ENCODE measurements at regions not wholly inside any gene's neighbourhood (a gene's known extent, or its start where the extent isn't known, plus 50 kb on each side); places are given as distances from the start of the nearest gene placed in this dataset.

GRCh38 chr20:60271597-60271996 lies 313.4 kb downstream of the CDH26 start:
- Histone ChIP-seq H3K4me3 (ENCODE audit: low read depth in 1 of 5, low read length in 5 of 5) (no peak overlapping the region), H3K27me3 (ENCODE audit: control insufficient read depth in 5 of 5, insufficient read depth in 4 of 5, low read length in 5 of 5) (peaks cover 2 to 9% (median 7%) of the 10 kb centered on the region in 5 donors), H3K9me3 (ENCODE audit: control insufficient read depth in 5 of 5, low read length in 5 of 5) (no peaks in the 10 kb centered on the region), H3K9ac (ENCODE audit: low read length in 5 of 5) (no peak overlapping the region), H3K27ac (ENCODE audit: low read depth, low read length) (no peak overlapping the region), H3K4me1 (ENCODE audit: control insufficient read depth in 5 of 5, insufficient read depth in 5 of 5, low read length in 5 of 5) (no peaks in the 10 kb centered on the region), H3K36me3 (ENCODE audit: control insufficient read depth in 5 of 5, insufficient read depth in 5 of 5, low read length in 5 of 5) (no peaks in the 10 kb centered on the region)

GRCh38 chr20:60272790-60273189 lies 314.6 kb downstream of the CDH26 start:
- no peak overlapping the region for H3K4me3 ChIP-seq (ENCODE audit: low read depth in 1 of 5, low read length in 5 of 5)

GRCh38 chr20:60274717-60275116 lies 316.5 kb downstream of the CDH26 start:
- H3K9ac ChIP-seq (ENCODE audit: low read length in 5 of 5), result no peak overlapping the region
- H3K27ac ChIP-seq (ENCODE audit: low read depth, low read length), result no peak overlapping the region
- H3K4me1 ChIP-seq (ENCODE audit: control insufficient read depth in 5 of 5, insufficient read depth in 5 of 5, low read length in 5 of 5), result no peaks in the 10 kb centered on the region
- H3K36me3 ChIP-seq (ENCODE audit: control insufficient read depth in 5 of 5, insufficient read depth in 5 of 5, low read length in 5 of 5), result no peaks in the 10 kb centered on the region
- H3K27me3 ChIP-seq (ENCODE audit: control insufficient read depth in 5 of 5, insufficient read depth in 4 of 5, low read length in 5 of 5), result peaks cover 0 to 7% (median 3%) of the 10 kb centered on the region in 5 donors
- no peaks in the 10 kb centered on the region for H3K9me3 ChIP-seq (ENCODE audit: control insufficient read depth in 5 of 5, low read length in 5 of 5)
- H3K4me3 ChIP-seq (ENCODE audit: low read depth in 1 of 5, low read length in 5 of 5), result no peak overlapping the region

More at GRCh38 chr20:60272790-60273189, 314.6 kb downstream of the CDH26 start:
- H3K36me3 ChIP-seq (ENCODE audit: control insufficient read depth in 5 of 5, insufficient read depth in 5 of 5, low read length in 5 of 5), result no peaks in the 10 kb centered on the region
- H3K9ac ChIP-seq (ENCODE audit: low read length in 5 of 5), result no peak overlapping the region
- H3K9me3 ChIP-seq (ENCODE audit: control insufficient read depth in 5 of 5, low read length in 5 of 5), result no peaks in the 10 kb centered on the region
- H3K4me1 ChIP-seq (ENCODE audit: control insufficient read depth in 5 of 5, insufficient read depth in 5 of 5, low read length in 5 of 5), result no peaks in the 10 kb centered on the region
- no peak overlapping the region for H3K27ac ChIP-seq (ENCODE audit: low read depth, low read length)
- peaks cover 0 to 7% (median 3%) of the 10 kb centered on the region in 5 donors for H3K27me3 ChIP-seq (ENCODE audit: control insufficient read depth in 5 of 5, insufficient read depth in 4 of 5, low read length in 5 of 5)

- H3K36me3 ChIP-seq (ENCODE audit: control insufficient read depth in 5 of 5, insufficient read depth in 5 of 5, low read length in 5 of 5), result no peaks in the 10 kb centered on the region
- no peak overlapping the region for H3K27ac ChIP-seq (ENCODE audit: low read depth, low read length)
- peaks cover 0 to 4% (median 0%) of the 10 kb centered on the region in 5 donors for H3K27me3 ChIP-seq (ENCODE audit: control insufficient read depth in 5 of 5, insufficient read depth in 4 of 5, low read length in 5 of 5)
- H3K4me1 ChIP-seq (ENCODE audit: control insufficient read depth in 5 of 5, insufficient read depth in 5 of 5, low read length in 5 of 5), result no peaks in the 10 kb centered on the region
- peaks cover 0 to 10% (median 7%) of the 10 kb centered on the region in 5 donors for H3K9me3 ChIP-seq (ENCODE audit: control insufficient read depth in 5 of 5, low read length in 5 of 5)
- no peak overlapping the region for H3K9ac ChIP-seq (ENCODE audit: low read length in 5 of 5)
- H3K4me3 ChIP-seq (ENCODE audit: low read depth in 1 of 5, low read length in 5 of 5), result no peak overlapping the region
Measured at GRCh38 chr20:60281295-60281694, 323.1 kb downstream of the CDH26 start.

GRCh38 chr20:60283281-60283680 lies 325.1 kb downstream of the CDH26 start:
- Histone ChIP-seq H3K27me3 (ENCODE audit: control insufficient read depth in 5 of 5, insufficient read depth in 4 of 5, low read length in 5 of 5) (peaks cover 0 to 4% (median 0%) of the 10 kb centered on the region in 5 donors), H3K4me3 (ENCODE audit: low read depth in 1 of 5, low read length in 5 of 5) (no peak overlapping the region), H3K4me1 (ENCODE audit: control insufficient read depth in 5 of 5, insufficient read depth in 5 of 5, low read length in 5 of 5) (no peaks in the 10 kb centered on the region), H3K27ac (ENCODE audit: low read depth, low read length) (no peak overlapping the region), H3K9me3 (ENCODE audit: control insufficient read depth in 5 of 5, low read length in 5 of 5) (peaks cover 0 to 11% (median 10%) of the 10 kb centered on the region in 5 donors), H3K36me3 (ENCODE audit: control insufficient read depth in 5 of 5, insufficient read depth in 5 of 5, low read length in 5 of 5) (no peaks in the 10 kb centered on the region), H3K9ac (ENCODE audit: low read length in 5 of 5) (no peak overlapping the region)

GRCh38 chr20:60286764-60287163 lies 328.5 kb downstream of the CDH26 start:
- Histone ChIP-seq H3K4me3 (ENCODE audit: low read depth in 1 of 5, low read length in 5 of 5) (no peak overlapping the region), H3K9ac (ENCODE audit: low read length in 5 of 5) (no peak overlapping the region), H3K9me3 (ENCODE audit: control insufficient read depth in 5 of 5, low read length in 5 of 5) (peaks cover 2 to 22% (median 17%) of the 10 kb centered on the region in 5 donors), H3K27me3 (ENCODE audit: control insufficient read depth in 5 of 5, insufficient read depth in 4 of 5, low read length in 5 of 5) (no peaks in the 10 kb centered on the region), H3K4me1 (ENCODE audit: control insufficient read depth in 5 of 5, insufficient read depth in 5 of 5, low read length in 5 of 5) (no peaks in the 10 kb centered on the region), H3K27ac (ENCODE audit: low read depth, low read length) (no peak overlapping the region), H3K36me3 (ENCODE audit: control insufficient read depth in 5 of 5, insufficient read depth in 5 of 5, low read length in 5 of 5) (no peaks in the 10 kb centered on the region)

GRCh38 chr20:60288945-60289344 lies 330.7 kb downstream of the CDH26 start:
- H3K4me1 ChIP-seq (ENCODE audit: control insufficient read depth in 5 of 5, insufficient read depth in 5 of 5, low read length in 5 of 5), result no peaks in the 10 kb centered on the region
- peaks cover 2 to 22% (median 10%) of the 10 kb centered on the region in 5 donors for H3K9me3 ChIP-seq (ENCODE audit: control insufficient read depth in 5 of 5, low read length in 5 of 5)
- no peak overlapping the region for H3K9ac ChIP-seq (ENCODE audit: low read length in 5 of 5)
- no peaks in the 10 kb centered on the region for H3K36me3 ChIP-seq (ENCODE audit: control insufficient read depth in 5 of 5, insufficient read depth in 5 of 5, low read length in 5 of 5)
- no peak overlapping the region for H3K27ac ChIP-seq (ENCODE audit: low read depth, low read length)
- H3K27me3 ChIP-seq (ENCODE audit: control insufficient read depth in 5 of 5, insufficient read depth in 4 of 5, low read length in 5 of 5), result no peaks in the 10 kb centered on the region
- no peak overlapping the region for H3K4me3 ChIP-seq (ENCODE audit: low read depth in 1 of 5, low read length in 5 of 5)

GRCh38 chr20:60292001-60292520 lies 333.8 kb downstream of the CDH26 start:
- Histone ChIP-seq H3K36me3 (ENCODE audit: control insufficient read depth in 5 of 5, insufficient read depth in 5 of 5, low read length in 5 of 5) (no peaks in the 10 kb centered on the region), H3K4me3 (ENCODE audit: low read depth in 1 of 5, low read length in 5 of 5) (no peak overlapping the region), H3K4me1 (ENCODE audit: control insufficient read depth in 5 of 5, insufficient read depth in 5 of 5, low read length in 5 of 5) (no peaks in the 10 kb centered on the region), H3K9me3 (ENCODE audit: control insufficient read depth in 5 of 5, low read length in 5 of 5) (peaks cover 2 to 22% (median 10%) of the 10 kb centered on the region in 5 donors), H3K27me3 (ENCODE audit: control insufficient read depth in 5 of 5, insufficient read depth in 4 of 5, low read length in 5 of 5) (peaks cover 0 to 3% (median 0%) of the 10 kb centered on the region in 5 donors), H3K27ac (ENCODE audit: low read depth, low read length) (no peak overlapping the region), H3K9ac (ENCODE audit: low read length in 5 of 5) (no peak overlapping the region)

- Histone ChIP-seq H3K9me3 (ENCODE audit: control insufficient read depth in 5 of 5, low read length in 5 of 5) (peaks cover 2 to 12% (median 9%) of the 10 kb centered on the region in 5 donors), H3K9ac (ENCODE audit: low read length in 5 of 5) (no peak overlapping the region), H3K27ac (ENCODE audit: low read depth, low read length) (no peak overlapping the region), H3K36me3 (ENCODE audit: control insufficient read depth in 5 of 5, insufficient read depth in 5 of 5, low read length in 5 of 5) (no peaks in the 10 kb centered on the region), H3K4me1 (ENCODE audit: control insufficient read depth in 5 of 5, insufficient read depth in 5 of 5, low read length in 5 of 5) (no peaks in the 10 kb centered on the region), H3K4me3 (ENCODE audit: low read depth in 1 of 5, low read length in 5 of 5) (no peak overlapping the region), H3K27me3 (ENCODE audit: control insufficient read depth in 5 of 5, insufficient read depth in 4 of 5, low read length in 5 of 5) (peaks cover 0 to 3% (median 2%) of the 10 kb centered on the region in 5 donors)
Measured at GRCh38 chr20:60294632-60295031, 336.4 kb downstream of the CDH26 start.

- Histone ChIP-seq H3K27me3 (ENCODE audit: control insufficient read depth in 5 of 5, insufficient read depth in 4 of 5, low read length in 5 of 5) (peaks cover 0 to 3% (median 2%) of the 10 kb centered on the region in 5 donors), H3K4me1 (ENCODE audit: control insufficient read depth in 5 of 5, insufficient read depth in 5 of 5, low read length in 5 of 5) (no peaks in the 10 kb centered on the region), H3K36me3 (ENCODE audit: control insufficient read depth in 5 of 5, insufficient read depth in 5 of 5, low read length in 5 of 5) (no peaks in the 10 kb centered on the region), H3K4me3 (ENCODE audit: low read depth in 1 of 5, low read length in 5 of 5) (no peak overlapping the region), H3K9me3 (ENCODE audit: control insufficient read depth in 5 of 5, low read length in 5 of 5) (peaks cover 0 to 7% (median 4%) of the 10 kb centered on the region in 5 donors), H3K27ac (ENCODE audit: low read depth, low read length) (no peak overlapping the region), H3K9ac (ENCODE audit: low read length in 5 of 5) (no peak overlapping the region)
Measured at GRCh38 chr20:60295214-60295613, 337.0 kb downstream of the CDH26 start.
